Neural cell (in vitro differentiated cells): ENCODE measurements at regions not wholly inside any gene's neighbourhood (a gene's known extent, or its start where the extent isn't known, plus 50 kb on each side); places are given as distances from the start of the nearest gene placed in this dataset.

Experiments used
- H2AFZ ChIP-seq: fragments of 200-600, 300-800 bp; sonication (generic), shearing (Covaris generic); 2 replicates; pipeline ENCODE4 v1.6.0; 2014; ENCODE audit warnings: low read depth, mild to moderate bottlenecking, antibody characterized with exemption, low read length, moderate library complexity
- H3F3A ChIP-seq: fragments of 200-600 bp; shearing (Covaris generic); 2 replicates; pipeline ENCODE4 v1.6.1; 2016; ENCODE audit warnings: mild to moderate bottlenecking, moderate library complexity, mixed read lengths, antibody characterized with exemption, low read length; ENCODE audit not compliant: insufficient read depth, poor library complexity, severe bottlenecking
- H3K27ac ChIP-seq: fragments of 200-600, 300-800 bp; sonication (generic), shearing (Covaris generic); 2 replicates; pipeline ENCODE4 v1.5.1; 2014; ENCODE audit warnings: mild to moderate bottlenecking, low read length, moderate library complexity
- H3K27me3 ChIP-seq: fragments of 300-800, 200-600 bp; sonication (generic), shearing (Covaris generic); 2 replicates; pipeline ENCODE4 v1.6.0; 2014; ENCODE audit warnings: mild to moderate bottlenecking, low read depth, low read length, moderate library complexity; ENCODE audit not compliant: insufficient read depth
- H3K36me3 ChIP-seq: fragments of 300-800, 200-600 bp; sonication (generic), shearing (Covaris generic); 2 replicates; pipeline ENCODE4 v1.5.1; 2014; ENCODE audit warnings: mild to moderate bottlenecking, antibody characterized with exemption, low read length, moderate library complexity; ENCODE audit not compliant: insufficient read depth
- H3K4me2 ChIP-seq: fragments of 300-800, 200-600 bp; sonication (generic), shearing (Covaris generic); 2 replicates; pipeline ENCODE4 v1.6.0; 2014; ENCODE audit warnings: mild to moderate bottlenecking, low read length
- H3K4me3 ChIP-seq: fragments of 300-800, 200-600 bp; sonication (generic), shearing (Covaris generic); 2 replicates; pipeline ENCODE4 v1.5.1; 2014; ENCODE audit warnings: mild to moderate bottlenecking, low read length, moderate library complexity
- H3K79me2 ChIP-seq: fragments of 200-600 bp; shearing (Covaris generic); replicated peaks from 2 replicates; pipeline ENCODE4 v1.6.0; 2014; ENCODE audit warnings: mild to moderate bottlenecking, low read length, moderate library complexity; ENCODE audit not compliant: insufficient read depth
- H3K9ac ChIP-seq: fragments of 300-800, 200-600 bp; sonication (generic), shearing (Covaris generic); 2 replicates; pipeline ENCODE4 v1.6.1; 2016; ENCODE audit warnings: mild to moderate bottlenecking, low read length, mixed read lengths
- H3K9me2 ChIP-seq: fragments of 200-600 bp; shearing (Covaris generic); 2 replicates; pipeline ENCODE4 v1.6.1; 2016; ENCODE audit warnings: mild to moderate bottlenecking, low read length, mixed read lengths; ENCODE audit not compliant: insufficient read depth
- H3K9me3 ChIP-seq: fragments of 200-600, 300-800 bp; sonication (generic), shearing (Covaris generic); 2 replicates; pipeline ENCODE4 v1.6.1; 2016; ENCODE audit warnings: mild to moderate bottlenecking, mixed run types, low read length, moderate library complexity, mixed read lengths
- H4K20me1 ChIP-seq: fragments of 200-600 bp; shearing (Covaris generic); 2 replicates; pipeline ENCODE4 v1.6.1; 2016; ENCODE audit warnings: mild to moderate bottlenecking, mixed run types; ENCODE audit not compliant: insufficient read depth
- CTCF ChIP-seq: fragments of 450-650 bp; IDR thresholded peaks from 2 replicates; pipeline ENCODE4 v1.5.1; 2014; ENCODE audit warnings: antibody characterized with exemption, mild to moderate bottlenecking, moderate library complexity; ENCODE audit not compliant: poor library complexity, severe bottlenecking
- EP300 ChIP-seq: fragments of 450-650 bp; conservative IDR thresholded peaks from 2 replicates; pipeline ENCODE4 v1.6.1; 2014; ENCODE audit warnings: antibody characterized with exemption, mild to moderate bottlenecking, moderate library complexity; ENCODE audit not compliant: poor library complexity, severe bottlenecking
- EZH2 ChIP-seq: fragments of 200-600, 300-800 bp; shearing (Covaris generic), sonication (generic); IDR thresholded peaks from 2 replicates; pipeline ENCODE4 v1.6.1; 2014; ENCODE audit warnings: antibody characterized with exemption, low read length, borderline replicate concordance, mild to moderate bottlenecking; ENCODE audit not compliant: insufficient read depth, poor library complexity, severe bottlenecking
- MXI1 ChIP-seq: fragments of 450-650 bp; conservative IDR thresholded peaks from 2 replicates; pipeline ENCODE4 v1.6.1; 2014; ENCODE audit warnings: antibody characterized with exemption, mild to moderate bottlenecking; ENCODE audit not compliant: poor library complexity, severe bottlenecking
- POLR2AphosphoS5 ChIP-seq: IDR thresholded peaks from 2 replicates; pipeline ENCODE4 v1.6.1; 2012
- RAD21 ChIP-seq: fragments of 450-650 bp; conservative IDR thresholded peaks from 2 replicates; pipeline ENCODE4 v1.6.1; 2014; ENCODE audit warnings: antibody characterized with exemption, mild to moderate bottlenecking, moderate library complexity
- REST ChIP-seq: IDR thresholded peaks from 2 replicates; pipeline ENCODE4 v1.6.1; 2012; ENCODE audit warnings: borderline replicate concordance
- SMC3 ChIP-seq: fragments of 450-650 bp; conservative IDR thresholded peaks from 2 replicates; pipeline ENCODE4 v1.6.1; 2014; ENCODE audit warnings: antibody characterized with exemption, mild to moderate bottlenecking, moderate library complexity; ENCODE audit not compliant: poor library complexity
- TAF1 ChIP-seq: IDR thresholded peaks from 2 replicates; pipeline ENCODE4 v1.6.1; 2012; ENCODE audit warnings: low read depth

- Histone ChIP-seq H3K79me2 (no peaks in the 10 kb centered on the region), H3K9me3 (no peaks in the 10 kb centered on the region), H3K27ac (no peak overlapping the region), H3K9ac (no peak overlapping the region), H4K20me1 (no peaks in the 10 kb centered on the region), H3K4me3 (no peak overlapping the region), H3K9me2 (no peaks in the 10 kb centered on the region), H3F3A (no peaks in the 10 kb centered on the region), H2AFZ (no peak overlapping the region), H3K4me2 (no peak overlapping the region), H3K36me3 (no peaks in the 10 kb centered on the region), H3K27me3 (no peaks in the 10 kb centered on the region)
- no peak for TF ChIP-seq REST
- TF ChIP-seq CTCF, result no peak
- TF ChIP-seq RAD21, result no peak
- no peak for TF ChIP-seq POLR2AphosphoS5
- no peak for TF ChIP-seq SMC3
- TF ChIP-seq TAF1, result no peak
- no peak for TF ChIP-seq EP300
- TF ChIP-seq EZH2, result no peak
Measured at GRCh38 chr12:107243341-107243740, 150.0 kb upstream of the CRY1 start.

- Histone ChIP-seq H3K9ac (no peak overlapping the region), H3K4me2 (no peak overlapping the region), H4K20me1 (no peaks in the 10 kb centered on the region), H3K36me3 (no peaks in the 10 kb centered on the region), H3K27me3 (no peaks in the 10 kb centered on the region), H3K79me2 (no peaks in the 10 kb centered on the region), H3F3A (no peaks in the 10 kb centered on the region), H3K4me3 (no peak overlapping the region), H2AFZ (no peak overlapping the region), H3K9me3 (no peaks in the 10 kb centered on the region), H3K9me2 (no peaks in the 10 kb centered on the region), H3K27ac (no peak overlapping the region)
- TF ChIP-seq TAF1 (no peak), POLR2AphosphoS5 (no peak), RAD21 (no peak), CTCF (no peak), SMC3 (no peak), EZH2 (no peak), MXI1 (no peak), EP300 (no peak), REST (no peak)
Measured at GRCh38 chr12:107244584-107244983, 151.2 kb upstream of the CRY1 start.
